Aorta (tissue), 5 donors: ENCODE measurements at regions not wholly inside any gene's neighbourhood (a gene's known extent, or its start where the extent isn't known, plus 50 kb on each side); places are given as distances from the start of the nearest gene placed in this dataset.

Experiments
- ATAC-seq: fragments of 200-7000 bp; cut with Tn5 transposase; one replicate; pipeline ENCODE4 v1.9.1; 2022; ENCODE audit warnings: moderate library complexity; ENCODE audit not compliant: low FRiP score
- DNase-seq, 2 donors: peaks; one replicate each; pipeline ENCODE4 v3.0.0-alpha.2; 2020
- H3K27ac ChIP-seq, 2 donors: one replicate each; pipeline ENCODE4 v1.5.1; 2013; ENCODE audit warnings: low read length in 2 of 2, mild to moderate bottlenecking in 2 of 2, moderate library complexity in 2 of 2, control low read depth in 1 of 2, inconsistent platforms in 1 of 2, low read depth in 1 of 2
- H3K27me3 ChIP-seq, 2 donors: one replicate each; pipeline ENCODE4 v1.6.1; 2013; ENCODE audit warnings: control low read depth in 1 of 2, low read length in 1 of 2, mild to moderate bottlenecking in 1 of 2, moderate library complexity in 1 of 2; ENCODE audit not compliant: insufficient read depth in 2 of 2, control insufficient read depth in 1 of 2
- H3K36me3 ChIP-seq, 2 donors: one replicate each; pipeline ENCODE4 v1.6.1; 2013; ENCODE audit warnings: control low read depth in 1 of 2, low read length in 1 of 2, mild to moderate bottlenecking in 1 of 2; ENCODE audit not compliant: insufficient read depth in 2 of 2, control insufficient read depth in 1 of 2
- H3K4me1 ChIP-seq, 2 donors: one replicate each; pipeline ENCODE4 v1.6.1; 2013; ENCODE audit warnings: low read length in 2 of 2, control low read depth in 1 of 2, mild to moderate bottlenecking in 1 of 2, moderate library complexity in 1 of 2; ENCODE audit not compliant: insufficient read depth in 2 of 2, control insufficient read depth in 1 of 2
- H3K4me3 ChIP-seq, 2 donors: one replicate each; pipeline ENCODE4 v1.5.1; 2013; ENCODE audit warnings: low read length in 2 of 2, control low read depth in 1 of 2, mild to moderate bottlenecking in 1 of 2
- H3K9me3 ChIP-seq: one replicate; pipeline ENCODE4 v1.6.1; 2013; ENCODE audit warnings: mild to moderate bottlenecking, low read length; ENCODE audit not compliant: control insufficient read depth
- WGBS, 2 donors: extraction: QIAGEN DNeasy Blood & Tissue Kit; methylation state at CpG; one replicate each; pipeline ENCODE4 v1.1.7; 2013; 5-methylcytosine and 5-hydroxymethylcytosine counted together
- intact Hi-C, 2 donors: fragments of 100-400 bp; cut with DNase I; formaldehyde crosslinking; loops; one replicate each; pipeline versions ENCODE4 v1.14.2 to v1.15.0; 2022
- donor health status: healthy with polysubstance abuse.
- donor health status: Bipolar disorder and iron deficiency.
- donor health status: DM: no; HTN: no; CAD: no.
- donor health status: DM: no; HTN: no; CAD: no.
- donor health status: DM: yes; HTN: yes; CAD: no.

- no peaks in the 10 kb centered on the region for H3K9me3 ChIP-seq
- WGBS, 2 donors, result 64 to 69% methylated on average over 3 of the region's 3 CpGs
- H3K4me3 ChIP-seq, result no peak overlapping the region
- H3K36me3 ChIP-seq, result no peaks in the 10 kb centered on the region
- ATAC-seq, result no peak
- DNase-seq, result no peak
- H3K27me3 ChIP-seq, result no peaks in the 10 kb centered on the region
- H3K27ac ChIP-seq, result no peak overlapping the region
- H3K4me1 ChIP-seq, result no peaks in the 10 kb centered on the region
- intact Hi-C loops, result no loop called here
Observed at GRCh38 chr14:27049701-27050100, 451.9 kb upstream of the NOVA1 start.

- H3K9me3 ChIP-seq, result no peaks in the 10 kb centered on the region
- ATAC-seq (no peak), DNase-seq (no peak)
- intact Hi-C loops, result no loop called here
- H3K27me3 ChIP-seq, result no peaks in the 10 kb centered on the region
- no peak overlapping the region for H3K4me3 ChIP-seq
- no peak overlapping the region for H3K27ac ChIP-seq
- H3K4me1 ChIP-seq, result no peaks in the 10 kb centered on the region
- no peaks in the 10 kb centered on the region for H3K36me3 ChIP-seq
Observed at GRCh38 chr14:27050208-27050607, 452.4 kb upstream of the NOVA1 start.

GRCh38 chr14:27056586-27056985 is 458.8 kb upstream of the NOVA1 start:
- DNase-seq, result no peak
- Histone ChIP-seq H3K27ac (no peak overlapping the region), H3K4me1 (no peaks in the 10 kb centered on the region), H3K9me3 (no peaks in the 10 kb centered on the region), H3K36me3 (no peaks in the 10 kb centered on the region), H3K27me3 (no peaks in the 10 kb centered on the region), H3K4me3 (no peak overlapping the region)
- ATAC-seq, result no peak
- 88 to 91% methylated on average over 1 of the region's 1 CpG for WGBS, 2 donors
- intact Hi-C loops, result no loop called here

GRCh38 chr14:27061299-27061698 is 463.5 kb upstream of the NOVA1 start:
- Histone ChIP-seq H3K9me3 (no peaks in the 10 kb centered on the region), H3K36me3 (no peaks in the 10 kb centered on the region), H3K27me3 (no peaks in the 10 kb centered on the region), H3K4me1 (no peaks in the 10 kb centered on the region), H3K4me3 (no peak overlapping the region), H3K27ac (no peak overlapping the region)
- WGBS, 2 donors, result 63 to 66% methylated on average over 2 of the region's 2 CpGs
- ATAC-seq (no peak), DNase-seq (no peak)
- intact Hi-C loops, result no loop called here

- no peak for DNase-seq
- ATAC-seq, result no peak
Observed at GRCh38 chr14:27063959-27064358, 466.1 kb upstream of the NOVA1 start.

GRCh38 chr14:27065886-27066285 is 468.1 kb upstream of the NOVA1 start:
- intact Hi-C loops, result no loop called here
- Histone ChIP-seq H3K4me3 (no peak overlapping the region), H3K4me1 (no peaks in the 10 kb centered on the region), H3K27me3 (no peaks in the 10 kb centered on the region), H3K27ac (no peak overlapping the region), H3K36me3 (no peaks in the 10 kb centered on the region), H3K9me3 (no peaks in the 10 kb centered on the region)
- ATAC-seq, result no peak
- 33 to 36% methylated on average over 2 of the region's 2 CpGs for WGBS, 2 donors
- no peak for DNase-seq

More at GRCh38 chr14:27063959-27064358, 466.1 kb upstream of the NOVA1 start:
- Histone ChIP-seq H3K4me3 (no peak overlapping the region), H3K4me1 (no peaks in the 10 kb centered on the region), H3K27ac (no peak overlapping the region), H3K27me3 (no peaks in the 10 kb centered on the region), H3K9me3 (no peaks in the 10 kb centered on the region), H3K36me3 (no peaks in the 10 kb centered on the region)
- intact Hi-C loops, result no loop called here

GRCh38 chr14:27067961-27068360 is 470.1 kb upstream of the NOVA1 start:
- H3K36me3 ChIP-seq, result no peaks in the 10 kb centered on the region
- no peak overlapping the region for H3K27ac ChIP-seq
- H3K4me3 ChIP-seq, result no peak overlapping the region
- DNase-seq (no peak), ATAC-seq (no peak)
- WGBS, 2 donors, result 74 to 80% methylated on average over 2 of the region's 2 CpGs
- intact Hi-C loops, result no loop called here
- H3K27me3 ChIP-seq, result no peaks in the 10 kb centered on the region
- no peaks in the 10 kb centered on the region for H3K4me1 ChIP-seq
- no peaks in the 10 kb centered on the region for H3K9me3 ChIP-seq

- DNase-seq (no peak), ATAC-seq (no peak)
- Histone ChIP-seq H3K27me3 (no peaks in the 10 kb centered on the region), H3K4me3 (no peak overlapping the region), H3K36me3 (no peaks in the 10 kb centered on the region), H3K9me3 (no peaks in the 10 kb centered on the region), H3K27ac (no peak overlapping the region), H3K4me1 (no peaks in the 10 kb centered on the region)
- intact Hi-C loops, result no loop called here
- WGBS, 2 donors, result 46 to 51% methylated on average over 5 of the region's 5 CpGs
Observed at GRCh38 chr14:27072589-27072988, 474.8 kb upstream of the NOVA1 start.

GRCh38 chr14:27075503-27075902 is 477.7 kb upstream of the NOVA1 start:
- no peaks in the 10 kb centered on the region for H3K36me3 ChIP-seq
- DNase-seq (no peak), ATAC-seq (no peak)
- peaks cover 0 to 3% of the 10 kb centered on the region in 2 donors for H3K4me1 ChIP-seq
- 84 to 92% methylated on average over 1 of the region's 1 CpG for WGBS, 2 donors
- intact Hi-C loops, result no loop called here
- H3K27me3 ChIP-seq, result no peaks in the 10 kb centered on the region
- no peak overlapping the region for H3K4me3 ChIP-seq
- H3K9me3 ChIP-seq, result no peaks in the 10 kb centered on the region
- no peak overlapping the region for H3K27ac ChIP-seq
